Mucosa of descending colon (tissue), 3 donors: ENCODE measurements at regions not wholly inside any gene's neighbourhood (a gene's known extent, or its start where the extent isn't known, plus 50 kb on each side); places are given as distances from the start of the nearest gene placed in this dataset.

Experiments
- ATAC-seq: fragments of 200-7000 bp; cut with Tn5 transposase; one replicate; pipeline ENCODE4 v1.9.1; 2020; ENCODE audit warnings: mild to moderate bottlenecking, moderate library complexity
- DNase-seq, 3 donors: peaks; one replicate each; pipeline ENCODE4 v3.0.0-alpha.2; 2020
- H3K36me3 ChIP-seq: fragments of 200-600 bp; one replicate; pipeline ENCODE4 v1.8.0; 2021; ENCODE audit warnings: low read depth, mild to moderate bottlenecking
- H3K4me1 ChIP-seq: fragments of 200-600 bp; one replicate; pipeline ENCODE4 v1.8.0; 2021; ENCODE audit warnings: low read depth, mild to moderate bottlenecking
- H3K4me3 ChIP-seq: fragments of 200-600 bp; one replicate; pipeline ENCODE4 v1.8.0; 2021; ENCODE audit warnings: mild to moderate bottlenecking
- H3K9me3 ChIP-seq: fragments of 200-600 bp; one replicate; pipeline ENCODE4 v1.8.0; 2021; ENCODE audit warnings: mild to moderate bottlenecking
- intact Hi-C, 2 donors: fragments of 100-400 bp; cut with DNase I in 1 of 2; cut with micrococcal nuclease in 1 of 2; formaldehyde crosslinking; loops; one replicate each; pipeline versions ENCODE4 v1.11.0 to v1.11.1; 2022; cut with DNase I, micrococcal nuclease
- TF ChIP-seq, protein P1 (sequence below): fragments of 200-600 bp; IDR thresholded peaks from one replicate; pipeline ENCODE4 v1.8.0; 2022; ENCODE audit warnings: antibody characterized with exemption, mild to moderate bottlenecking
- donor health status: DM: no; HTN: no; CAD: no; lungs with moderate emphysema.
- donor health status: DM: no; HTN: no; CAD: no.
- donor health status: DM: no; HTN: yes; CAD: no.

DNA sequence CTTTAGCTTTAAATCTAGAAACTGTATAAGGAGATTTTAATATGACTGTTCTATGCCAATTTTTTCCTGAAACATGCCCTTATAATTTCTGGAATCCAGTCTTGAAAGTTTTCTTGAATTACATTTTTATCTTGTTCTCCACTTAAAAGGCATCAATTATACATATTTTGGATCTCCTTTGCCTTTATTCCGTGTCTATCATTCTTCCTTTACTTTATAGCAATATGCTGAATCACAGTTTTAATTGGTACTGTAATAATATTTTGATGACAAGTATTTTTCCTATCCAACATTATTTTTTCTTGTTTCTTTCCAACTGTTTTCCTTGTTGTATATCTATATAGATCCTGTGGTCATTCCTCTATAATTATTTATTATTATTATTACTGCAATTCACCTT, 361.2 kb downstream of the PIK3R1 start:
- intact Hi-C loops, result no loop called here
- ATAC-seq, result no peak
- peaks cover 9% of the 10 kb centered on the region for H3K9me3 ChIP-seq
- H3K4me1 ChIP-seq, result no peaks in the 10 kb centered on the region
- DNase-seq, result no peak
- TF ChIP-seq, protein P1, sequence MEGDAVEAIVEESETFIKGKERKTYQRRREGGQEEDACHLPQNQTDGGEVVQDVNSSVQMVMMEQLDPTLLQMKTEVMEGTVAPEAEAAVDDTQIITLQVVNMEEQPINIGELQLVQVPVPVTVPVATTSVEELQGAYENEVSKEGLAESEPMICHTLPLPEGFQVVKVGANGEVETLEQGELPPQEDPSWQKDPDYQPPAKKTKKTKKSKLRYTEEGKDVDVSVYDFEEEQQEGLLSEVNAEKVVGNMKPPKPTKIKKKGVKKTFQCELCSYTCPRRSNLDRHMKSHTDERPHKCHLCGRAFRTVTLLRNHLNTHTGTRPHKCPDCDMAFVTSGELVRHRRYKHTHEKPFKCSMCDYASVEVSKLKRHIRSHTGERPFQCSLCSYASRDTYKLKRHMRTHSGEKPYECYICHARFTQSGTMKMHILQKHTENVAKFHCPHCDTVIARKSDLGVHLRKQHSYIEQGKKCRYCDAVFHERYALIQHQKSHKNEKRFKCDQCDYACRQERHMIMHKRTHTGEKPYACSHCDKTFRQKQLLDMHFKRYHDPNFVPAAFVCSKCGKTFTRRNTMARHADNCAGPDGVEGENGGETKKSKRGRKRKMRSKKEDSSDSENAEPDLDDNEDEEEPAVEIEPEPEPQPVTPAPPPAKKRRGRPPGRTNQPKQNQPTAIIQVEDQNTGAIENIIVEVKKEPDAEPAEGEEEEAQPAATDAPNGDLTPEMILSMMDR, result no peak
- H3K4me3 ChIP-seq, result no peak overlapping the region
- no peaks in the 10 kb centered on the region for H3K36me3 ChIP-seq

DNA sequence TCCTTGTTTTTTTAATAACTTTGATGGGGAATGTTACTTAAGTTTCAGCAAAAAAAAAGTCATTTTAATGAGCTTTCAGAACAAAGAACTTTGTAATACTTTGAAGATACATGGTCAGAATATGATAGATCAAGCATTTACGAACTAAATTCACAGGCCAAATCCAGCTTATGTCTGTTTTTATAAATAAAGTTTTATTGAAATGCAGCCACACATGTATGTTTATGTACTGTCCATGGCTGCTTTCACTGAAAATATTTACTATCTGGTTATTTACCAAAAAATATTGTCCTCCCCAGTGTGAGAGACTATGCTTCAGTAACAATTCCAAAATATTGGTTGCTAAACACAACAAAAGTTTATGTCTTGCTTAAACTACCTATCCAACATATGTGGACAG, 366.7 kb downstream of the PIK3R1 start:
- intact Hi-C loops, result no loop called here
- no peak for ATAC-seq
- H3K4me3 ChIP-seq, result no peak overlapping the region
- DNase-seq, result no peak
- TF ChIP-seq, protein P1, result no peak
- H3K9me3 ChIP-seq, result peaks cover 3% of the 10 kb centered on the region
- no peaks in the 10 kb centered on the region for H3K4me1 ChIP-seq
- no peaks in the 10 kb centered on the region for H3K36me3 ChIP-seq

DNA sequence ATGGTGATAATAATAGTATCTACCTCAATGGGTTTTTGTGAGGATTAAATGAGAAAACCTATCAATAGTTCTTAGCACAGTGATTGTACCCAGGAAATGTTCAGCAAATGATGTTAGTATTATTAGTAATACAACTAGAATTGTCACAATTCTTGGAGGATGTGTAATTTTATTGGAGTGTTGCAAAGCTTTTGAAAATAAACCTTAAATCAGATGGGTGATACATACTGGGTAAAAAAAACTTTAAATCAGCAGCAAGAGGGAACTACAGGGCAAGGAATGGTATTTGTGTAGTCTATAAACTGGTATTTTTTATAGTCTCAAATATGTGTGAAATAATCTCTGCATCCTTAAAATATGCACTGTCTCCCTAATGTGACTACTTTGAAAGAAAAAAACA, 371.6 kb downstream of the PIK3R1 start:
- intact Hi-C loops, result no loop called here
- TF ChIP-seq, protein P1, result no peak
- Histone ChIP-seq H3K36me3 (no peaks in the 10 kb centered on the region), H3K4me3 (no peak overlapping the region), H3K4me1 (no peaks in the 10 kb centered on the region), H3K9me3 (no peaks in the 10 kb centered on the region)
- DNase-seq (no peak), ATAC-seq (no peak)

DNA sequence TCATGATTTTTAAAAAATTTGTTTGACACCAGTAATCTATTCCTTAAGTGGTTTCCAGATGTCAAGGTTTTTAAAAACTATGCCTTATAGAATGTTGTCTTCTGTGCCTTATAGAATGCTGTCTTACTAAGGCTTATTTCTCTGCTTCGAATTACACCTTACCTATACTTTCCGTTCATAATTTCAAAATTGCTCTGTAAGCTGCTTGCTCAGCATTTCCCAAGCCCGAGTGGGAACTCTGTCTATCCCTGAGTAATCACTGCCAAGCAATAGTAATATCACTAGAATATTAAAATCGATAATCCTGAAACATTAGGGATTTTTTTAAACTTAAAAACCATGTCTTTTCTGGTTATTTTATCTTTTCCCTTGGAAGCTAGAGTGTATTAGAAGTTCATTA, 376.3 kb downstream of the PIK3R1 start:
- Histone ChIP-seq H3K9me3 (no peaks in the 10 kb centered on the region), H3K4me3 (no peak overlapping the region), H3K36me3 (no peaks in the 10 kb centered on the region), H3K4me1 (no peaks in the 10 kb centered on the region)
- TF ChIP-seq, protein P1, result no peak
- intact Hi-C loops, result no loop called here
- DNase-seq, result no peak
- no peak for ATAC-seq

DNA sequence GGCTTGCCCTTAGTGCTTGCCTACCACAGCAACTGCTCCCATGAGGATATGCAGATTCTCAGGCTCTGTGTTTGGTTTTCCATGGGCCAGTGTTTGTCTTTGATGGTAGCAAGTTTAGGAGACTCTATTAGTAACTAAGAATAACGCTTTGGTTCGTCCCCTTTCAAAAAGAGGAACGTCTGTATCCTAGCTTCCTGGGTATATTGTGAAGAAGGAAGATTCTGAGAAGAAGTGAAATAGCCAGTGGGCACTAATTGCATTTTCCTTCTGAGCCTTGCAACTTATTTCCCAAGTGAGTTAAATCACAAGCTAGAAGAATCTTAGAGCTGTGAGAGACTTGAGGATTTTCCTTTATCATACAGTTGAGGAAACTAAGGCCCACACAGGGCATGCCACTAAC, 376.8 kb downstream of the PIK3R1 start:
- intact Hi-C loops, result no loop called here
- TF ChIP-seq, protein P1, result no peak
- DNase-seq (no peak), ATAC-seq (no peak)
- H3K4me1 ChIP-seq, result no peaks in the 10 kb centered on the region
- no peaks in the 10 kb centered on the region for H3K9me3 ChIP-seq
- no peak overlapping the region for H3K4me3 ChIP-seq
- H3K36me3 ChIP-seq, result no peaks in the 10 kb centered on the region

DNA sequence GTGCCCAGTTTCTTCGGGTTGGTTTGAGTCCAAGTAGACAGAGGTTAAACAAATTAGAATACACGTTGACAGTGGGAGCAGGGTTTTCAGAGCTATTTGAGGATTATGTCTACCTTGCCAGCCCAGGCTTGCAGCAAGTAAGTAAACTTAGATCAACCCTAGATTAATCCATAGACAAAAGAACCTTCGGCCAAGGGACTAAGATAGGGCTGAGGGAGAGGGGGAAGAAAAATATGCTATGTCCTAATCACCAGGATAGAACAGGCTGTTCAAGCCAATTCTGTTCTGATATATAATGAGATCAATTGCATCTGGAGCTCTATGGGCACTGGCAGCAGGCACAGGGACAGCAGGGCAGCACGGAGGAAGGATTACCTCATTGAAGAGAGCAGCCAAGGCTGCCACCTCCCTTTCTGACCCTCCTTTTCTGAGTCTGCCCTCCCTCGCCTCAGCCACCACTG, 377.7 kb downstream of the PIK3R1 start:
- ATAC-seq, result no peak

More for the DNA sequence above, 377.7 kb downstream of the PIK3R1 start:
- Histone ChIP-seq H3K36me3 (no peaks in the 10 kb centered on the region), H3K4me1 (no peaks in the 10 kb centered on the region), H3K4me3 (no peak overlapping the region), H3K9me3 (no peaks in the 10 kb centered on the region)
- no peak for DNase-seq
- TF ChIP-seq, protein P1, result no peak
- intact Hi-C loops, result no loop called here
